Adrenal gland (tissue), 5 donors: ENCODE measurements at regions not wholly inside any gene's neighbourhood (a gene's known extent, or its start where the extent isn't known, plus 50 kb on each side); places are given as distances from the start of the nearest gene placed in this dataset.

Source experiments
- POLR2A ChIP-seq, 2 donors: fragments of 450-650 bp; IDR thresholded peaks; one replicate each; pipeline ENCODE4 v1.6.1; 2017; ENCODE audit warnings: antibody characterized with exemption in 2 of 2, mild to moderate bottlenecking in 2 of 2, moderate library complexity in 1 of 2
- TF ChIP-seq, protein P1 (sequence below), 6 experiments: fragments of 450-650 bp in 4 of 6; fragments of 200-600 bp in 2 of 6; sonication (generic) in 1 of 6; IDR thresholded peaks; 1 replicate in 5 of 6; 2 replicates in 1 of 6; pipeline versions ENCODE4 v1.5.1 to v1.8.0; 2016 to 2021; ENCODE audit warnings: antibody characterized with exemption in 6 of 6, mild to moderate bottlenecking in 2 of 6, moderate library complexity in 1 of 6
- donor health status: DM: no; HTN: no; CAD: no.

DNA sequence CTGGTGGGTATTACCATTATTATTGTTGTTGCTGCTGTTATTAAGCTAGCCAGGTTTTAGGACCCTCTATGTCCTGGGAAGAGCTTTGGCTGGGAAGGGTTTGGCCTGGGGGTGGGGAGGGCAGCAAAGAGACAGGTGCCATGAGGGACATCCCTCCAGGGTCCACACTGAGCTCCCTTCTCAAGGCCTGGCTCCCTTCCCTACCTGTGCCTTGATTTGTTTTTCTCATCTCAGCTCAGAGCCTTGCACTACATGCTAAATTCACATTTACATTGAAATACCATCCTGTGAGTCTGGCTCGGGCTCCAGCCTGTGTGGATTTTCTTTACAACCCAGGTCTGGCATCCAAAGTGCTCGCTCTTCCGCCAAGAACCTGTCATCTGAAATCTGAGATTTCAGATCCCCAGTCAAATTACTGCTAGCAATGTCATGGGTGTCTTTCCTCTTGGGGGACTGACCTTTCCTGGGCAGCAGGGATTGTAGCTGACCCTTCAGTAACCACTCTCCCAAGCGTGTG lies 536.3 kb downstream of the PTPRU start:
- TF ChIP-seq, protein P1, sequence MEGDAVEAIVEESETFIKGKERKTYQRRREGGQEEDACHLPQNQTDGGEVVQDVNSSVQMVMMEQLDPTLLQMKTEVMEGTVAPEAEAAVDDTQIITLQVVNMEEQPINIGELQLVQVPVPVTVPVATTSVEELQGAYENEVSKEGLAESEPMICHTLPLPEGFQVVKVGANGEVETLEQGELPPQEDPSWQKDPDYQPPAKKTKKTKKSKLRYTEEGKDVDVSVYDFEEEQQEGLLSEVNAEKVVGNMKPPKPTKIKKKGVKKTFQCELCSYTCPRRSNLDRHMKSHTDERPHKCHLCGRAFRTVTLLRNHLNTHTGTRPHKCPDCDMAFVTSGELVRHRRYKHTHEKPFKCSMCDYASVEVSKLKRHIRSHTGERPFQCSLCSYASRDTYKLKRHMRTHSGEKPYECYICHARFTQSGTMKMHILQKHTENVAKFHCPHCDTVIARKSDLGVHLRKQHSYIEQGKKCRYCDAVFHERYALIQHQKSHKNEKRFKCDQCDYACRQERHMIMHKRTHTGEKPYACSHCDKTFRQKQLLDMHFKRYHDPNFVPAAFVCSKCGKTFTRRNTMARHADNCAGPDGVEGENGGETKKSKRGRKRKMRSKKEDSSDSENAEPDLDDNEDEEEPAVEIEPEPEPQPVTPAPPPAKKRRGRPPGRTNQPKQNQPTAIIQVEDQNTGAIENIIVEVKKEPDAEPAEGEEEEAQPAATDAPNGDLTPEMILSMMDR (IDR thresholded peaks at IDR 0.05) = no peak
- no peak for TF ChIP-seq POLR2A (IDR thresholded peaks at IDR 0.05)
